Hematopoietic multipotent progenitor cell treated with erythropoietin and hydrocortisone succinate and interleukin-3 and kit ligand, for 17 days (in vitro differentiated cells): ENCODE measurements at regions not wholly inside any gene's neighbourhood (a gene's known extent, or its start where the extent isn't known, plus 50 kb on each side); places are given as distances from the start of the nearest gene placed in this dataset.
"Not testable (repeated sequence)": the region's sequence is repeated elsewhere in the genome, so short reads cannot be mapped to it uniquely, and the experiment has no call there.

Experiments
- DNase-seq: peaks from one replicate; pipeline ENCODE4 v3.0.0-alpha.2; 2015; ENCODE audit warnings: low spot score

DNA sequence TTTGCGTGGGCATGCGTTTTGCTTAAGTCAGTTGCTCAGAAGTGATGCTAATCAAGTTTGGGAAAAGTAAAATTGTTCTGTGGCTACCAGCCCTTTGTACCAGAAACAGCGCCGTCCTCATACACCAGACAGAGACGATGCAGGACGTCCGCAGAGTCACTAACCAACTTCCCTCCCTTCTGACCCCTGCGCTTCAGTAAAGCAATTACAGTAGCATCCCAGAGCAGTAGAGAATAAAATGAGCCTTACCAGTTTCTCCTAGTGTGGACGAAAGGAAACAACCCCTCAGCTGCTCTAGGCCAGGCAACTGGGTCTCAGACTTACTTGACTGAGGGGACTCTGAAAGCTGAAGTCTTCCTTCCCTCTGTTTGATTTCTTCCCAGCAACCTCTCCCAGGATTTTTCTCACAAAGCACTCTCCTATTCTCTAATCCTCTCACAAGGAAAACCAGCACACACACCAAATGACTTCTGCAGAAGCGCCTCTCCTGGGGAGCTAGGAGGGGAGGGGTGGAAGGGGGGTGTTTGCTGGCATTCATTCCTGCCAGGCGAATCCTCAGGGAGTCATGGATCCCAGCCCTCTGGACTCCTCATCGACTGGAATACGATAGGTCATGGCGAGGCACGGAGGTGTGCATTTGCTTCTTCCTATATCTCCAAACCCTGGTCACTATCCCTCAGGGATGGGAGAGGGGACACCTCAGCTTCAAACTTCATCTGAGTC is 56.0 kb upstream of the MID1 start:
- DNase-seq = no peak

DNA sequence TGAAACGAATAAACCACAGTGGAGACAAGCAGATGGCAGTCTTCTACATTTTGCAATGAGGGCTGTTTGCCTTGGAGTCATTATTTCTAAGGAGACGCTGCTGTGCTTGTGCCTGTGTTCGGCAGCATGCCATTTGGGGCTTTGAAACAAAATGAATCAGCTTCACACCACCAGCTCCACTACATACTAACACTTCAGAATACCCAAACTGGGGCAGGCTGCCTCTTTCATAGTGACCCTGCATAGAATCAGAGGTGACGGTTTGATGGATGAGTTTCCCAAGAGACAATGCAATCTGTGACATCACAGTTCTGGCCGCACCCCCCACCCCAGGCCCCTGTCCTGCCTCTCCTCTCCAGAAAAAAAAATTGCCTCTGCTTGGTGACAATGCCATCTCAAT is 57.1 kb upstream of the MID1 start:
- DNase-seq = no peak

DNA sequence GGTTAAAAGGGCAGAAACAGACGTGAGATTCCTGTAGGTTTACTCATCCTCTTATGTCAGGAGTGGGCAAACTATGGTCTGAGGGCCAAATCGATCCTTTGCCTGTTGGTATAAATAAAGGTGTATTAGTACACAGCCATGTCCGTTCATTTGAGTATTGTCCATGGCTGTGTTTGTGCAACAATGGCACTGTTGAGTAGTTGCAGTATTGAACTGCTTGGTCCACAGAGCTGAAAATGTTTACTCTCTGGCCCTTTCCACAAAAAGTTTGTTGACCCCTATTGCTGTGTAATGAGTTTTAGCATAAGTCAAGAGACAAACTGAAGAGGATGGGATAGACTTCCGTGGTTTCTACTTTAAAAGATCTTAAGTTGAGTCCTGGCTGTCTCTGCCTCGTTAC is 59.0 kb upstream of the MID1 start:
- DNase-seq = no peak

DNA sequence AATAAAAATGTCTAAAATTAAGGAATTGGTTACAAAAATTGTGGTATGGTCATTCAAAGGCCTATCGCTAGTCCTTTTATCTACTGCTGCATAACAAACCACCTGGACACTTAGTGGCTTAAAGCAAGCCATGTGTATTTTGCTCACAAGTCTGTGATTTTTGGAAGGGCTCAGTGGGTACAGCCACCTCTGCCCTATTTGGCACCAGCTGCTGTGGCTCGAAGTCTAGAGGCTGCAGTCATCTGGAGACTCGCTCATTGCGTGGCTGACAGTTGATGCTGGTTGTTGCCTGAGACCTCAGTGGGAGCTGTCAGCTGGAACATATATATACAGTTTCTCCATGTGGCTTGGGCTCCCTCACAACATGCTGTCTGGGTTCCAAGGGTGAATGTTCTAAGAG is 60.8 kb upstream of the MID1 start:
- no peak for DNase-seq

DNA sequence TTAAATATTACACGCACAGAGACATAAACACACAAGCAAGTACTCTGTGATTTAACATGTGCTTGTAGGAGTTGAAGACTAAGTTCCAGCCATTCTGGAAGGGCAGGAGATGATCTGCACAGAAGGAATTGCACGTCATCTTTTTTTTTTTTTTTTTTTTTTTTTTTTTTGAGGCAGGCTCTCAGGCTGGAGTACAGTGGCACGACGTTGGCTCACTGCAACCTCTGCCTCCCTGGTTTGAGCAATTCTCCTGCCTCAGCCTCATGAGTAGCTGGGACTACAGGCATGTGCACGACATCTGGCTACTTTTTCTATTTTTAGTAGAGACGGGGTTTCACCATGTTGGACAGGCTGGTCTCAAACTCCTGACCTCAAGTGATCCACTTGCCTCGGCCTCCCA is 63.2 kb upstream of the MID1 start:
- DNase-seq = not testable (repeated sequence)

DNA sequence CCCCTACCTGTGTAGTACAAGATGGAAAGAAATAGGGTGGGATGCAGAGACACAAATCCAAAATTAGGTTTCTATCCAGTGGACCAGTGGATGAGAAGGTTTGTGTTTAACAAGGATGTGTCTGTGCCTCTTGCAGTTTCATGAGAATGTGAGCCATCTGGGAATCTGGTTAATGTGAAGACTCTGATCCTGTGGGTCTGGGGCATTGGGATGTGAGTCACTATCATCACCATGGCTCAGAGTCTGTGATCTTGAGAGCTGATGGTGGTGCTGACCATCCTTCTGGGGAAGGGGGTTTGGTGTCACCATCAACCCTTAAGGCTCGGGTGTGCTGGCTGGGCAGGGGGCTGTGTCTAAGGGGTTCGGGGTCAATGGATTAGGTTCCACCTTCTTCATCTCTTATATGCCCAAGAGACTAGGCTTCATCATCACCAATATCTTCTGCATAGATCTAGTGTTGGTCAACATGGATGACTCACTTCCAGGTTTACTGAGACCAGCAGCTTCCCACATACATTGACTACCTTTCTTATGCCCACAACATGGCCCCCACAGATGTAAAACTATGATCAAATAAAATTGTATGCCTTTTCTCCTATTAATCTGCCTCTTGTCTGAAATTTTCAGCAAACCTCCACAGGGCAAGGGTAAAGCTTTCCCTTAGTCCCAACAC is 65.7 kb upstream of the MID1 start:
- DNase-seq = no peak

DNA sequence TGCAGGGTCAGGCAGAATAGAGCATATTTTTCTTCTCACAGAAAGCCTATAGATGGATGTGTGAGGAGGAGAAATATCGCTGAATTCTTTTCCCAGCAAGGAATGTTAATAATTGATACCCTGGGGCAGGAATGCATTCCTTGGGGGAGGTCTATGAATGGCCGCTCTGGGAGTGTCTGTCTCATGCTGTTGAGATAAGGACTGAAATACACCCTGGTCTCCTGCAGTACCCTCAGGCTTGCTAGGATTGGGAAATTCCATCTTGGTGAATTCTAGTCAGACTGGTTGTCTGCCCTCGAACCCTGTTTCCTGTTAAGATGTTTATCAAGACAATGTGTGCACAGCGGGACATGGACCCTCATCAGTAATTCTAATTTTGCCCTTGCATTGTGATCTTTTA is 71.4 kb upstream of the MID1 start:
- not testable (repeated sequence) for DNase-seq

DNA sequence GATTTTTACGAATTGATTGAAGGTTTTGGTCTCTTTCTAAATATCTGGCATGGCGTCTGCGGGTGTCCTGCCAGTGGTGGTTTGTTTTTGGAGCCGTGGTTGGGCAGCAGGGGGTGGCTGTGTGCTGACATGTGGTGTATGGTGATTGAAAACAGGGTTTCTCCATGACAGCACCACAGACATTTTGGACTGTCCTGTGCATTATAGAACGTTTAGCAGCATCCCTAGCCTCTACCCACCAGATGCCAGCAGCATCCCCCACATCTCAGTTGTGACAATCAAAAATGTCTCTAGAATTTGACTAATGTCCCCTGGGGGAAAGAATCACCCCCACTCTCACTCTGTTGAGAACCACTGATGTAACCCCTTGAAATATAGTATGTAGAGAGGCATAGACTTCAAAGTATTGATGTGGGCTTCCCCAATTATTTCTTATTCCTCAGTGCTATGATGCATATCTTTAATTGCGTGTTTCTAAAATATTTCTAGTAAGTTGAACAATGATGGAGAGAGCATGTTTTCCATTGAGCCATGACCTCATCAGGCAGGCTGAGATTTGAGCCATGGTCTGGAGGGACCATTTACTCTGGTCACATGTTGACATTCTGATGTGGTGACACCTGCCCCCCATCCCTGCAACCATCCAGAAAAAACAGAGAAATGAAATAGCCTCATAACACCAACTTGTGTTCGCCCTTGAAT is 77.4 kb upstream of the MID1 start:
- no peak for DNase-seq

DNA sequence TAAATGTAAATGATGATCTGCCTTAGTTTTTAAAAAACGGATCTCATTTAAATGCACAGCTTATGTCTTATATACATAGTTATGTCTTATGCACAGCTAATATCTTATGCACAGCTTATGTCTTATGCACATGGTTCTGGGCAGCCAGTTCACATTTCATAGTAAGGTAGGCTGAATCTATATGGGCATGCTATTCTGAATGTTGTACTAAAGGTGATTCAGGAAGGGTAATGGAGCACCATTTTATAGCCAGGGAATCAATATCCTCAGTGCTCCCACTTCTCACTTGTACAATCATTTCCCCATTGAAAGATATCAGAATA is 77.9 kb upstream of the MID1 start:
- DNase-seq = no peak

DNA sequence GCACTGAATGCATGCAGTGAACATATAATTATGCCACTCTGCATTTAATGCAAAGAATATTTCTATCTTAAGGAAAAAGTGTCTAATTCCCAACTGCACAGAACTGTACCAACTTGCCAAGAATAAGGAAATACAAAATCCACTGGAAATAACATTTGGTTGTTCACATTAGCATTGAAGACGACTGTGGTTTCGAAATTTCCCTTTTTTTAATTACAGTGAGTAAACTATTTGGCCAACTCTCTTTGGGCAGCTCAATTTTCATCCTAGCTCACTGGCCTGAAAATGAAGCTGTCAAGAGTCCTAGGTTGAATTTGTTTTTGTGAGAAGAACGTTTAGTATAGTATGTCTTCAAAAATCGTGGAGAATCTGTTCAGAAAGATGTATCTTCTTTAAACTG is 81.6 kb upstream of the MID1 start:
- DNase-seq = no peak

DNA sequence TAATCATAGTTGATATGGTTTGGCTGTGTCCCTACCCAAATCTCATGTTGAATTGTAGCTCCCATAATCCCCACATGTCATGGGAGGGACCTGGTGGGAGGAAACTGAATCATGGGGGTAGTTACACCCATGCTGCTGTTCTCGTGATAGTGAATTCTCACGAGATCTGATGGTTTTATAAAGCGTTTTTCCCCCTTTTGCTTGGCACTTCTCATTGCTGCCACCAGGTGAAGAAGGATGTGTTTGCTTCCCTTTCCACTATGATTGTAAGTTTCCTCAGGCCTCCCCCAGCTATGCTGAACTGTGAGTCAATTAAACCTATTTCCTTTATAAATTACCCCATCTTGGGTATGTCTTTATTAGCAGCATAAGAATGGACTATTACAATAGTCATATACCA is 86.0 kb upstream of the MID1 start:
- not testable (repeated sequence) for DNase-seq

DNA sequence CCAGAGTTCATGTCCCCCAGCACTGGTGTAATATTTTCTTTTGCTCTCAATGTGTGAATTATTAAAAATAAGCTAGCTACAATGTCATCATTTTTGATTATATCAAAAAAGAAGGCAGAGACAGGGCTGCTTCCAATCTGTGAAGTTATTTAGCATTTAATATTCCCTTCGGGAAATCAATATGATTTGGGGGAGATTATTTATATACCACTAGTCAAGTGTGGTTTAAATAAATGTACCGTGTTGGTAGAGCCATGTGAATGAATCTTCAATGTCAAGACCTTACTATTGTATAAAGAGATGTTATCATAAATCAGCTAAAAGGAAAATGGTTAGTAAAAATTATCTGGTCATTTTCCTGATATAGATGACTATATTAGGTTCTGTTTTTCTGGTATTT is 87.4 kb upstream of the MID1 start:
- DNase-seq = no peak

DNA sequence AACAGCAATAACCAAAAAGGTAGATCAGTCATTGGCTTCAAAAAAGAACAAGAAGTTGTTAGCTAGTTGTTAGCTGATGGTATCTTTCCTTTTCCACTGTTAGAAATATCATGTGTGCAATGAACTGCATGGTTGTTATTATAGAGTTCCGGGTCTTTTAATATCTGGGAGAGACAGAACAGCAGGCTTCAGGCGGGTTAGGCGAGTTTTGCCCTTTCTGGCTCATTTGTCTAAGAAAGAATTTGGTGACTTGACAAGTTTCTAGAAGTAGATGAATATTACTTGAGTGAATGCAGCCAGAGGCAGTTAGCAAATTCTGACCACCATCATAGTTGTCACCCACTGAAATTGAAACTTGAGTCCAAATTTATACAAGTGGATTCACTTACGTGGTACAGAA is 88.9 kb upstream of the MID1 start:
- DNase-seq = no peak

DNA sequence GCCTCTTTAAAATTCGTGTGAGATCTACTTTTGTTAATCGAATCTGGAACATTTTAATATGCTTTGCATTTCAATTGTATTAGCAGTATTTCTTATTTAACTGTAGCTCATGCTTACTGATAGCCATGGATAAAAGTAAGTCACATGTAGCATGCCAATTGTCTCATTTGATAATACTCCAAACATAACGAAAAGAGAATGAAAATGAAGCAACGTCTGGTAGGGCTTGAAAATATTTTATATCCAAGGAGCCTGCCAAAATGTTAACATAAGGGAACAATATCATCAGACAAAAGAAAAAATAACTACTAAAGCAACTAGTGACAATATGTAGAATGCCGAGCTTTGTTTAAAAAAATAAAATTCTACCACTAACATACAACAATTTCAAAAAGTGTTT is 94.1 kb upstream of the MID1 start:
- DNase-seq = no peak

DNA sequence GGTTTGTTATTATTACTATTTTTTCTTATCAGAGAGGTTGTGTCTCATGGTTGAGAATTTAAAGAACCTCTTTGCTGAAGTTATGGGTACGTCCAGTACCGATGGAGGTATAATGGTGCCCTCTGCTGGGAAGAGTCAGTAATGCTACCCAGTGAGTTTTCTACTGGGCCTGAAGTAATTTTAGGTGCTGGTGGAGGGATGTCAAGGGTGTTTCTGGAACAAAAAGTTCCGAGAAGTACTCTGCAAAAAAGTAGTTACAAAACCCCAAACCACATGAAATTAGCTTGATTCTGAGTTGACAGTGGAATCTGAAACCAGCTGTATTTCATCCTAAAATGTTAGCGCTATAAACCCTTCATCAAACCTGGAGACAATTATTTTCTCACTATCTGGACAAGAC is 102.5 kb upstream of the MID1 start:
- DNase-seq = peak; percentile 28

DNA sequence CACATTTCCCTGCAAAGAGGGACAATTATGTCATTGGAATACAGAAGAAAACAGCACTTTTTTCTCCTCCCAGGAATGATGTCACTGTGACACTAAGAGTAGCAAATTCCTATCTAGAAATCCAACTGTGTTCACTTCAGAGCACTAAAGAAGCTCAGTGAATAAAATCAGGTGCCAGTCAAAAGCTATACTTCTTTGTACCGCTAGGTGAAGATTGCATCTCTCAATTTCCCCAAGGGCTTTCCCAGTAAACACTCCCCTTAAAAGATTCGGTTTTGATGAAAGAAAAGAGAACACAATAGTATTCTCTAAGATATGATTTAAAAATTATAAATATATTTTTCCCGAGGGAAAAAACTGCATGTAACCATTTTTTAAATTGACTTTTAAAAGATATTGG is 104.7 kb upstream of the MID1 start:
- no peak for DNase-seq

DNA sequence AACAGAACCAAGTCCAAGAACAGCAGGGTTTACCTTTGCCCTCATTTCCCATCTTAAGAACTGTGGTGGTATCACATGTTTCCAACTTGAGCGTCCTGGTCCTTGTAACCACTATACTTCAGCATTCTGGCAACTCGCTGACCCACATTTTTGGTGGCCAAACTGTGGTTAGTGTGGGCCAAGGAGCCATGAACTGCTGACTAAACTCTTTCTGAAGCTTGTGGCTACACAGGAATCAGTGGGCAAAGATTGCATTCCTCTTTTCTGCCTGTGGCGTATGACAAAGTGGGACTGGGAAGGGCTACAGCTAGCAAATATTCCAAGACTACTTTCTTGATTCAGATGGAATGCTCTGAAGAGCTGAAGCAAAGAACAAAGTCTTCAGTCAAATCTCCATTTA is 106.3 kb upstream of the MID1 start:
- no peak for DNase-seq

DNA sequence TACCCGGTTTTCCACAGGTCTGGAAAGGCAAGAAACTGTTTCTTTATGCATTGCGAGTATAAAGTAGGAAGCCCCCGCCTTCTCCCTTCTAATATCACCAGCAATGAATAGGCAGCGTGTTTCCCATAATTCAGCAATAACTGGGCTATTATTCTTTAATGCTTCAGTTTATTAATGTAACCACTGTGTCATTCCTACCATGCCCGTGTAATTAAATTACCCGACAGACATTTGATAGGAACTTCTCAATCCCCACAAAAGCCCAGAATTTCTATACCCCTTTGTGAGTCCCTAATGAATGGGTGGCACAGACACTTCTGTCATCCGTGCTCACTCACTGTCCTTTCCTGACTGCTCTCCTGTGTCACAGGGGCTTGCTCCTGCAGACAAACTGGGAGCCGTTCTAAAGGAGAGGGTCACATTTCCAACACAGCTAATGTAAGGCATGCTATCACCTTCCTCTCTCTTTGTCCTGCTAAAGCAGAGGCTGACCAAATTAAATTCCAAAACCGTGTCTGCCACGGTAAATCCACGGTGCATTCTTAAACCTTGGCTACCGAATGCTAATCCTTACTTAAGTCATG is 108.5 kb upstream of the MID1 start:
- no peak for DNase-seq

DNA sequence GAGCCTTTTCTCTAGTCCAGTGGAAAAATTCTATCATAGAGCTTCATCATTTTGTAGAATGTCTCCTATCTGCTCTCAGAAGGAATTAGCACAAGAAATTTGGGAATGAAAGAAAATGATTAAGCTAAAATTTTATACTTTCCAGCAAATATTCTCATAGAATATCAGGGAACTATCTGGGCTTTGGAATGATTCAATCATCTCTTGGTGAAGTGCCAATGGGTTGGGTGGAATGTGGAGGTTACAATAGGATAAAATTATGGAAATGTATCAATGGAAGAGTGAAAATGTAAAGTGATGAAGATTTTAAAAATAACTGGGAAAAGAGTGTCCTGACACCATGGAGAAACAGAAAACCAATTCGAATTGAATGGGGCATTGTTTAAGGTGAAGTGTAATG is 119.0 kb upstream of the MID1 start:
- no peak for DNase-seq

DNA sequence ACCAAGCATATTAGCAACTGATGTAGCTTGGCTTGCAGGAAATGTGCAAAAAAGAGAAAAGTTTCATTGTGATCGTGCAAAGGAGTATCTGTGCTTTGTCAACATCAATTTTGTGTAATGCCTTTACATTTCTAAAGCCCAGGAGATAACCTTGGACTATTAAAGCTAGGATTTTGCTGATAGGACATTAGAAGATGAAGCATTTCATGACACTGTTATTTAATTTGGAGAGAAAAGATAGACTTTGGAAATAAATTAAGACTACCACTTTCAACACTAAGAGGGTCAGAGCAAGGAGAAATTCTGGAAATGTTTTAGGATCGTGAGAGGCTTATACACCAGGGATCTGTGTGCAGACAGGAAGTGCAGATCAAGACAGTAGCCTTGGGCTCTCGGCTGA is 120.6 kb upstream of the MID1 start:
- DNase-seq = no peak

DNA sequence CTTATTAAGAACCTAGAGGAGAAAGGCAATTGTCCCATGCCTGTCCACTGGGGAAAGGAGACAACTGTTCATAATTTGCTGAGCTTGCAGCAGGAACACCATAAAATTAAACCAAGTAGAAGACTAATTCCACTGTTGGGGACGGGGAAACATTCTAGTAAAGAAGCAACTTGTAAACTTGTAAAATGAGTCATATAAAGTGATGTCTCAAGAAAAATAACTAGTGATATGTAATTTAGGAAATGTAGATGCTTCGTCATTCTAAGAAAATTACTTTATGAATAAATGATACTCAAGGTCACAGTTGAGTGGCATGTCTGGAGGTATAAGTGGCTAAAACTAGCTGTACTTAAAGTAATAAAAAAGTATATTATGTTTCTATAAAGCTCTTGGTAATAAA is 121.2 kb upstream of the MID1 start:
- no peak for DNase-seq

DNA sequence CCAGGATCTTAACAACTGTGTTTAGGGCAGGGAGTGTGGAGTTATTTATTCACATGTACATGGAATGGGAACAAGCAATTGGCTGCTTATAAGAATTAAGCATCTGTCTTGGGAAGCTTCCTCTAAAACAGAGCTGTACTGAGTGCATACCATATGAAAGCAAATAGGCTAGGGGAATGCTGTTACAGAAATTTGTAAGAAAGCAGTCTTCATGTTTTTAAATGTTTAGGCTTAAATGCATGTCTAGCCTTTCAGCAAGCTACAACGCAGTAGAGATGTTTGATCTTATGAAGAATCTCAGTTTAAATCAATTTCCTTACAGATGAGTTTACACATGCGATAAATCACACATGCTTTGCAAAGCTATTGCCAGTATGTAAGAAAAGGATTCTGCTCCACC is 123.1 kb upstream of the MID1 start:
- DNase-seq = no peak

DNA sequence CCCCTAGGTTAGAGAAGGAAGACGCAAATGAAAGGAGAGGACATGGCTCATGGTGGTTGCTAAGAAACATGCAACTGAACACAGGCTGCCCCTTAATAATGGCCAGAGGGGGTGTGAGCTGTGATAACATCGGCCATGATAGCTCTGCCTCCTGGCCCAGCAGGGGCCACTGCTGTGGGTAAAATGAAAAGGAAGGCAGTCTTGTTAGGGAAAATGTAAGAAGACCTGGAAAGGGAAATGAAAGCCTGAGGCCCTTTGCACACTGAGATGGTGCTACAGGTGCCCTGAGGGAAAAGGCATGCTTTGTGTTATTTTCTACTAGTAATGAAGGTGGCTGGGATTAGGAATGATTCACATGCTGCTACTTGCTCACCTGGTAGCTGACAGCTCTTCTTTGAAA is 123.6 kb upstream of the MID1 start:
- DNase-seq = no peak
